GM23338 (cell line): ENCODE measurements at regions not wholly inside any gene's neighbourhood (a gene's known extent, or its start where the extent isn't known, plus 50 kb on each side); places are given as distances from the start of the nearest gene placed in this dataset.

Source experiments
- CREB1 ChIP-seq: fragments of 250-450 bp; sonication (Bioruptor Pico); IDR thresholded peaks from 2 replicates; pipeline ENCODE4 v1.5.0; 2020; ENCODE audit warnings: low read depth, mild to moderate bottlenecking, moderate library complexity
- EZH2 ChIP-seq: fragments of 200-600 bp; sonication (generic); IDR thresholded peaks from one replicate; pipeline ENCODE4 v1.8.0; 2017; ENCODE audit warnings: antibody characterized with exemption, mild to moderate bottlenecking, low read depth; ENCODE audit not compliant: unreplicated experiment
- EZH2phosphoT487 ChIP-seq: fragments of 200-600 bp; sonication (generic); IDR thresholded peaks from one replicate; pipeline ENCODE4 v1.8.1; 2018; ENCODE audit warnings: antibody characterized with exemption; ENCODE audit not compliant: unreplicated experiment
- JUNB ChIP-seq: IDR thresholded peaks from one replicate; pipeline ENCODE4 v1.6.1; 2016; ENCODE audit warnings: antibody characterized with exemption; ENCODE audit not compliant: unreplicated experiment
- NANOG ChIP-seq: IDR thresholded peaks from 2 replicates; pipeline ENCODE4 v1.6.1; 2016; ENCODE audit warnings: antibody characterized with exemption, borderline replicate concordance
- POLR2AphosphoS5 ChIP-seq: IDR thresholded peaks from 2 replicates; pipeline ENCODE4 v1.6.1; 2016; ENCODE audit warnings: antibody characterized with exemption, low read depth
- ZNF114 ChIP-seq: fragments of 250-450 bp; sonication (Bioruptor Pico); IDR thresholded peaks from 2 replicates; pipeline ENCODE4 v1.5.0; 2020; ENCODE audit warnings: mild to moderate bottlenecking, moderate library complexity
- ZNF331 ChIP-seq: fragments of 250-450 bp; sonication (Bioruptor Pico); IDR thresholded peaks from 2 replicates; pipeline ENCODE4 v1.5.0; 2020; ENCODE audit warnings: low read depth, mild to moderate bottlenecking, moderate library complexity
- TF ChIP-seq, protein P1 (sequence below), 2 experiments: fragments of 200-600 bp in 1 of 2; sonication (generic) in 1 of 2; conservative IDR thresholded peaks; 2 replicates each; pipeline versions ENCODE4 v1.5.1 to v1.6.1; 2016 to 2017; ENCODE audit warnings: antibody characterized with exemption in 2 of 2, low read depth in 2 of 2, mild to moderate bottlenecking in 2 of 2, moderate library complexity in 1 of 2
- TF ChIP-seq, protein P2 (sequence below): IDR thresholded peaks from 2 replicates; pipeline ENCODE4 v1.6.1; 2016; ENCODE audit warnings: antibody characterized with exemption
- TF ChIP-seq, protein P3 (sequence below): IDR thresholded peaks from one replicate; pipeline ENCODE4 v1.6.1; 2018; ENCODE audit warnings: antibody characterized with exemption; ENCODE audit not compliant: unreplicated experiment
- TF ChIP-seq, protein P4 (sequence below): fragments of 250-450 bp; sonication (Bioruptor Pico); IDR thresholded peaks from 2 replicates; pipeline ENCODE4 v1.5.0; 2020; ENCODE audit warnings: mild to moderate bottlenecking, moderate library complexity

DNA sequence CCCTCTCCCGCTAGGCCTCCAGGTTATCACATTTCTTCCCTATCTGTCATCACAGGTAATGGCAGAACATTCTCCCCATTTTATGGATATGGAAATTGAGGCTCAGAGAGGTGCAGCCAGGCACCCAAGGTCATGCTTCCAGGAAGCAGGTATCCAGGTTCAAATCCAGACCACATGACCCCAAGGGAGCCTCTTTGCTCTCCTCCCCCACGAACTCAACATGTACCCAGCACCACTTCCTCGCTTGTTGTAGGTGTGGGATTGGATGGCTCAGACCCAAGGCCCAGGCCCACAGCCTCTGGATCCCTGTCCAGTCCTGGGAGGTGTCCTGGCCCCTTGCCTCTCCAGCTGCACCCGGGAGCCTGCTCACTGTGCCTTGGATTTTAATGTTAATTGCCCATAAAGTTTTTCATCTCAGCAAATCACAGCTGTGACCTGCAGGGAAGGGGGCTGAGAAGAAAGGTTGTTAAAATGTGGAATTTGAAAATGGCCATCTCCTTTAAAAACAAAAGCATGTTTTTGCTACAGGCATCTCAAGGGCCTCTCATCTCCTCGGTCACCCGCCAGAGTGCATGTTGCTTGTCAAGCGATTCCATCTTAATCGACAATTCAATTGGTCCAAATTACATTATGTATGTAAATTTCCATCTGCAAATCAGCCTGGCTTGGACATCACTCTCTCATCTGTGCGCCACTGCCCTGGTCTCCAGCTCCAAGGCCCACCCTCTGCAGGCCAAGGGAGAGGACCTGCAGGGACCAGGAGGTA lies 205.4 kb upstream of the ZMIZ1 start:
- no peak for TF ChIP-seq POLR2AphosphoS5
- TF ChIP-seq, protein P1, sequence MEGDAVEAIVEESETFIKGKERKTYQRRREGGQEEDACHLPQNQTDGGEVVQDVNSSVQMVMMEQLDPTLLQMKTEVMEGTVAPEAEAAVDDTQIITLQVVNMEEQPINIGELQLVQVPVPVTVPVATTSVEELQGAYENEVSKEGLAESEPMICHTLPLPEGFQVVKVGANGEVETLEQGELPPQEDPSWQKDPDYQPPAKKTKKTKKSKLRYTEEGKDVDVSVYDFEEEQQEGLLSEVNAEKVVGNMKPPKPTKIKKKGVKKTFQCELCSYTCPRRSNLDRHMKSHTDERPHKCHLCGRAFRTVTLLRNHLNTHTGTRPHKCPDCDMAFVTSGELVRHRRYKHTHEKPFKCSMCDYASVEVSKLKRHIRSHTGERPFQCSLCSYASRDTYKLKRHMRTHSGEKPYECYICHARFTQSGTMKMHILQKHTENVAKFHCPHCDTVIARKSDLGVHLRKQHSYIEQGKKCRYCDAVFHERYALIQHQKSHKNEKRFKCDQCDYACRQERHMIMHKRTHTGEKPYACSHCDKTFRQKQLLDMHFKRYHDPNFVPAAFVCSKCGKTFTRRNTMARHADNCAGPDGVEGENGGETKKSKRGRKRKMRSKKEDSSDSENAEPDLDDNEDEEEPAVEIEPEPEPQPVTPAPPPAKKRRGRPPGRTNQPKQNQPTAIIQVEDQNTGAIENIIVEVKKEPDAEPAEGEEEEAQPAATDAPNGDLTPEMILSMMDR (conservative IDR thresholded peaks at IDR 0.05; ENCODE audit: low read depth in 2 of 2): no peak
- TF ChIP-seq EZH2: no peak
- TF ChIP-seq, protein P2, sequence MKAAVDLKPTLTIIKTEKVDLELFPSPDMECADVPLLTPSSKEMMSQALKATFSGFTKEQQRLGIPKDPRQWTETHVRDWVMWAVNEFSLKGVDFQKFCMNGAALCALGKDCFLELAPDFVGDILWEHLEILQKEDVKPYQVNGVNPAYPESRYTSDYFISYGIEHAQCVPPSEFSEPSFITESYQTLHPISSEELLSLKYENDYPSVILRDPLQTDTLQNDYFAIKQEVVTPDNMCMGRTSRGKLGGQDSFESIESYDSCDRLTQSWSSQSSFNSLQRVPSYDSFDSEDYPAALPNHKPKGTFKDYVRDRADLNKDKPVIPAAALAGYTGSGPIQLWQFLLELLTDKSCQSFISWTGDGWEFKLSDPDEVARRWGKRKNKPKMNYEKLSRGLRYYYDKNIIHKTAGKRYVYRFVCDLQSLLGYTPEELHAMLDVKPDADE: no peak
- no peak for TF ChIP-seq EZH2phosphoT487
- TF ChIP-seq CREB1: no peak
- no peak for TF ChIP-seq JUNB
- TF ChIP-seq, protein P3, sequence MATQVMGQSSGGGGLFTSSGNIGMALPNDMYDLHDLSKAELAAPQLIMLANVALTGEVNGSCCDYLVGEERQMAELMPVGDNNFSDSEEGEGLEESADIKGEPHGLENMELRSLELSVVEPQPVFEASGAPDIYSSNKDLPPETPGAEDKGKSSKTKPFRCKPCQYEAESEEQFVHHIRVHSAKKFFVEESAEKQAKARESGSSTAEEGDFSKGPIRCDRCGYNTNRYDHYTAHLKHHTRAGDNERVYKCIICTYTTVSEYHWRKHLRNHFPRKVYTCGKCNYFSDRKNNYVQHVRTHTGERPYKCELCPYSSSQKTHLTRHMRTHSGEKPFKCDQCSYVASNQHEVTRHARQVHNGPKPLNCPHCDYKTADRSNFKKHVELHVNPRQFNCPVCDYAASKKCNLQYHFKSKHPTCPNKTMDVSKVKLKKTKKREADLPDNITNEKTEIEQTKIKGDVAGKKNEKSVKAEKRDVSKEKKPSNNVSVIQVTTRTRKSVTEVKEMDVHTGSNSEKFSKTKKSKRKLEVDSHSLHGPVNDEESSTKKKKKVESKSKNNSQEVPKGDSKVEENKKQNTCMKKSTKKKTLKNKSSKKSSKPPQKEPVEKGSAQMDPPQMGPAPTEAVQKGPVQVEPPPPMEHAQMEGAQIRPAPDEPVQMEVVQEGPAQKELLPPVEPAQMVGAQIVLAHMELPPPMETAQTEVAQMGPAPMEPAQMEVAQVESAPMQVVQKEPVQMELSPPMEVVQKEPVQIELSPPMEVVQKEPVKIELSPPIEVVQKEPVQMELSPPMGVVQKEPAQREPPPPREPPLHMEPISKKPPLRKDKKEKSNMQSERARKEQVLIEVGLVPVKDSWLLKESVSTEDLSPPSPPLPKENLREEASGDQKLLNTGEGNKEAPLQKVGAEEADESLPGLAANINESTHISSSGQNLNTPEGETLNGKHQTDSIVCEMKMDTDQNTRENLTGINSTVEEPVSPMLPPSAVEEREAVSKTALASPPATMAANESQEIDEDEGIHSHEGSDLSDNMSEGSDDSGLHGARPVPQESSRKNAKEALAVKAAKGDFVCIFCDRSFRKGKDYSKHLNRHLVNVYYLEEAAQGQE: no peak
- TF ChIP-seq NANOG: no peak
- no peak for TF ChIP-seq ZNF331 (CRISPR knock-in tag)
- no peak for TF ChIP-seq ZNF114 (CRISPR knock-in tag)
- TF ChIP-seq, protein P4, sequence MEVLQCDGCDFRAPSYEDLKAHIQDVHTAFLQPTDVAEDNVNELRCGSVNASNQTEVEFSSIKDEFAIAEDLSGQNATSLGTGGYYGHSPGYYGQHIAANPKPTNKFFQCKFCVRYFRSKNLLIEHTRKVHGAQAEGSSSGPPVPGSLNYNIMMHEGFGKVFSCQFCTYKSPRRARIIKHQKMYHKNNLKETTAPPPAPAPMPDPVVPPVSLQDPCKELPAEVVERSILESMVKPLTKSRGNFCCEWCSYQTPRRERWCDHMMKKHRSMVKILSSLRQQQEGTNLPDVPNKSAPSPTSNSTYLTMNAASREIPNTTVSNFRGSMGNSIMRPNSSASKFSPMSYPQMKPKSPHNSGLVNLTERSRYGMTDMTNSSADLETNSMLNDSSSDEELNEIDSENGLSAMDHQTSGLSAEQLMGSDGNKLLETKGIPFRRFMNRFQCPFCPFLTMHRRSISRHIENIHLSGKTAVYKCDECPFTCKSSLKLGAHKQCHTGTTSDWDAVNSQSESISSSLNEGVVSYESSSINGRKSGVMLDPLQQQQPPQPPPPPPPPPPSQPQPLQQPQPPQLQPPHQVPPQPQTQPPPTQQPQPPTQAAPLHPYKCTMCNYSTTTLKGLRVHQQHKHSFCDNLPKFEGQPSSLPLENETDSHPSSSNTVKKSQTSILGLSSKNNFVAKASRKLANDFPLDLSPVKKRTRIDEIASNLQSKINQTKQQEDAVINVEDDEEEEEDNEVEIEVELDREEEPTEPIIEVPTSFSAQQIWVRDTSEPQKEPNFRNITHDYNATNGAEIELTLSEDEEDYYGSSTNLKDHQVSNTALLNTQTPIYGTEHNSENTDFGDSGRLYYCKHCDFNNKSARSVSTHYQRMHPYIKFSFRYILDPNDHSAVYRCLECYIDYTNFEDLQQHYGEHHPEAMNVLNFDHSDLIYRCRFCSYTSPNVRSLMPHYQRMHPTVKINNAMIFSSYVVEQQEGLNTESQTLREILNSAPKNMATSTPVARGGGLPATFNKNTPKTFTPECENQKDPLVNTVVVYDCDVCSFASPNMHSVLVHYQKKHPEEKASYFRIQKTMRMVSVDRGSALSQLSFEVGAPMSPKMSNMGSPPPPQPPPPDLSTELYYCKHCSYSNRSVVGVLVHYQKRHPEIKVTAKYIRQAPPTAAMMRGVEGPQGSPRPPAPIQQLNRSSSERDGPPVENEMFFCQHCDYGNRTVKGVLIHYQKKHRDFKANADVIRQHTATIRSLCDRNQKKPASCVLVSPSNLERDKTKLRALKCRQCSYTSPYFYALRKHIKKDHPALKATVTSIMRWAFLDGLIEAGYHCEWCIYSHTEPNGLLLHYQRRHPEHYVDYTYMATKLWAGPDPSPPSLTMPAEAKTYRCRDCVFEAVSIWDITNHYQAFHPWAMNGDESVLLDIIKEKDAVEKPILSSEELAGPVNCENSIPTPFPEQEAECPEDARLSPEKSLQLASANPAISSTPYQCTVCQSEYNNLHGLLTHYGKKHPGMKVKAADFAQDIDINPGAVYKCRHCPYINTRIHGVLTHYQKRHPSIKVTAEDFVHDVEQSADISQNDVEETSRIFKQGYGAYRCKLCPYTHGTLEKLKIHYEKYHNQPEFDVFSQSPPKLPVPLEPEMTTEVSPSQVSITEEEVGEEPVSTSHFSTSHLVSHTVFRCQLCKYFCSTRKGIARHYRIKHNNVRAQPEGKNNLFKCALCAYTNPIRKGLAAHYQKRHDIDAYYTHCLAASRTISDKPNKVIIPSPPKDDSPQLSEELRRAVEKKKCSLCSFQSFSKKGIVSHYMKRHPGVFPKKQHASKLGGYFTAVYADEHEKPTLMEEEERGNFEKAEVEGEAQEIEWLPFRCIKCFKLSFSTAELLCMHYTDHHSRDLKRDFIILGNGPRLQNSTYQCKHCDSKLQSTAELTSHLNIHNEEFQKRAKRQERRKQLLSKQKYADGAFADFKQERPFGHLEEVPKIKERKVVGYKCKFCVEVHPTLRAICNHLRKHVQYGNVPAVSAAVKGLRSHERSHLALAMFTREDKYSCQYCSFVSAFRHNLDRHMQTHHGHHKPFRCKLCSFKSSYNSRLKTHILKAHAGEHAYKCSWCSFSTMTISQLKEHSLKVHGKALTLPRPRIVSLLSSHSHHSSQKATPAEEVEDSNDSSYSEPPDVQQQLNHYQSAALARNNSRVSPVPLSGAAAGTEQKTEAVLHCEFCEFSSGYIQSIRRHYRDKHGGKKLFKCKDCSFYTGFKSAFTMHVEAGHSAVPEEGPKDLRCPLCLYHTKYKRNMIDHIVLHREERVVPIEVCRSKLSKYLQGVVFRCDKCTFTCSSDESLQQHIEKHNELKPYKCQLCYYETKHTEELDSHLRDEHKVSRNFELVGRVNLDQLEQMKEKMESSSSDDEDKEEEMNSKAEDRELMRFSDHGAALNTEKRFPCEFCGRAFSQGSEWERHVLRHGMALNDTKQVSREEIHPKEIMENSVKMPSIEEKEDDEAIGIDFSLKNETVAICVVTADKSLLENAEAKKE (CRISPR knock-in tag): no peak
